HG03066 (cell line): ENCODE measurements at regions not wholly inside any gene's neighbourhood (a gene's known extent, or its start where the extent isn't known, plus 50 kb on each side); places are given as distances from the start of the nearest gene placed in this dataset.
"Not testable (repeated sequence)": the region's sequence is repeated elsewhere in the genome, so short reads cannot be mapped to it uniquely, and the experiment has no call there.

Experiments used
- ATAC-seq: cut with Tn5 transposase; IDR thresholded peaks from one replicate; pipeline ENCODE4 v1.9.1; 2021; ENCODE audit warnings: low read depth; ENCODE audit not compliant: unreplicated experiment

- ATAC-seq = no peak
These were observed 173.6 kb downstream of the RPS24 start for GRCh38 chr10:78207216-78207615.

GRCh38 chr10:78207776-78208175 lies 174.1 kb downstream of the RPS24 start:
- ATAC-seq = no peak

- ATAC-seq = no peak
These were observed 176.3 kb downstream of the RPS24 start for GRCh38 chr10:78209970-78210369.

- ATAC-seq = no peak
These were observed 176.9 kb downstream of the RPS24 start for GRCh38 chr10:78210548-78210947.

- no peak for ATAC-seq
These were observed 177.3 kb downstream of the RPS24 start for GRCh38 chr10:78210976-78211375.

GRCh38 chr10:78211561-78212051 lies 177.9 kb downstream of the RPS24 start:
- no peak for ATAC-seq

GRCh38 chr10:78212060-78212785 lies 178.6 kb downstream of the RPS24 start:
- no peak for ATAC-seq

GRCh38 chr10:78212786-78213175 lies 179.1 kb downstream of the RPS24 start:
- no peak for ATAC-seq

- ATAC-seq = no peak
These were observed 181.3 kb downstream of the RPS24 start for GRCh38 chr10:78214955-78215354.

GRCh38 chr10:78215645-78216044 lies 182.0 kb downstream of the RPS24 start:
- no peak for ATAC-seq

GRCh38 chr10:78217336-78217735 lies 183.7 kb downstream of the RPS24 start:
- no peak for ATAC-seq

- ATAC-seq = no peak
These were observed 185.3 kb downstream of the RPS24 start for GRCh38 chr10:78218798-78219490.

GRCh38 chr10:78219568-78219967 lies 185.9 kb downstream of the RPS24 start:
- not testable (repeated sequence) for ATAC-seq

GRCh38 chr10:78220781-78221180 lies 187.1 kb downstream of the RPS24 start:
- no peak for ATAC-seq

GRCh38 chr10:78222096-78222790 lies 188.6 kb downstream of the RPS24 start:
- ATAC-seq = no peak

- no peak for ATAC-seq
These were observed 189.4 kb downstream of the RPS24 start for GRCh38 chr10:78223088-78223487.

GRCh38 chr10:78224602-78225001 lies 190.9 kb downstream of the RPS24 start:
- no peak for ATAC-seq

GRCh38 chr10:78225594-78225993 lies 191.9 kb downstream of the RPS24 start:
- ATAC-seq = no peak

GRCh38 chr10:78229489-78229888 lies 195.8 kb downstream of the RPS24 start:
- no peak for ATAC-seq

- ATAC-seq = no peak
These were observed 196.4 kb downstream of the RPS24 start for GRCh38 chr10:78229950-78230675.

- ATAC-seq = no peak
These were observed 197.7 kb downstream of the RPS24 start for GRCh38 chr10:78231327-78231726.
